ENCODE measurements at regions not wholly inside any gene's neighbourhood (a gene's known extent, or its start where the extent isn't known, plus 50 kb on each side); places are given as distances from the start of the nearest gene placed in this dataset.

DNA sequence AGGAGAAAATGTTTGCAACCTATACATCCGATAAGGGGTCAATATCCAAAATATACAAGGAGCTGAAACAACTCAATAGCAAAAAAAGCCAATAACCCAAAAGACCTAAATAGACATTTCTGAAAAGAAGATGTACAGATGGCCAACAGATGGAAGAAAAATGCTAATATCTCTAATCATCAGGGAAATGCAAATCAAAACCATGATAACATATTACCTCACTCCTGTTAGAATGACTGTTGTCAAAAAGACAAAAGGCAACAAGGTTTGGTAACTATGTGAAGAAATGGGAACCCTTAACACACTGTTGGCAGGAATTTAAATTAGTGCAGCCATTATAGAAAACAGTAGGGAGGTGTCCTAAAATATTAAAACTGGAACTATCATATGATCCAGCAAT is 74.7 kb downstream of the LEPR start:
- intact Hi-C loops (cut with DNase I; ENCODE audit: low total_unique reads): no loop called here
- WGBS, 2 donors: 72 to 82% methylated on average over 1 of the region's 1 CpG
- no peak overlapping the region for H3K4me3 ChIP-seq (ENCODE audit: low read depth, poor library complexity, severe bottlenecking)
- DNase-seq (ENCODE audit: low spot score in 2 of 2): no peak
- no peak for TF ChIP-seq POLR2A (IDR thresholded peaks at IDR 0.05)
- TF ChIP-seq, protein P1, sequence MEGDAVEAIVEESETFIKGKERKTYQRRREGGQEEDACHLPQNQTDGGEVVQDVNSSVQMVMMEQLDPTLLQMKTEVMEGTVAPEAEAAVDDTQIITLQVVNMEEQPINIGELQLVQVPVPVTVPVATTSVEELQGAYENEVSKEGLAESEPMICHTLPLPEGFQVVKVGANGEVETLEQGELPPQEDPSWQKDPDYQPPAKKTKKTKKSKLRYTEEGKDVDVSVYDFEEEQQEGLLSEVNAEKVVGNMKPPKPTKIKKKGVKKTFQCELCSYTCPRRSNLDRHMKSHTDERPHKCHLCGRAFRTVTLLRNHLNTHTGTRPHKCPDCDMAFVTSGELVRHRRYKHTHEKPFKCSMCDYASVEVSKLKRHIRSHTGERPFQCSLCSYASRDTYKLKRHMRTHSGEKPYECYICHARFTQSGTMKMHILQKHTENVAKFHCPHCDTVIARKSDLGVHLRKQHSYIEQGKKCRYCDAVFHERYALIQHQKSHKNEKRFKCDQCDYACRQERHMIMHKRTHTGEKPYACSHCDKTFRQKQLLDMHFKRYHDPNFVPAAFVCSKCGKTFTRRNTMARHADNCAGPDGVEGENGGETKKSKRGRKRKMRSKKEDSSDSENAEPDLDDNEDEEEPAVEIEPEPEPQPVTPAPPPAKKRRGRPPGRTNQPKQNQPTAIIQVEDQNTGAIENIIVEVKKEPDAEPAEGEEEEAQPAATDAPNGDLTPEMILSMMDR (IDR thresholded peaks at IDR 0.05): no peak

DNA sequence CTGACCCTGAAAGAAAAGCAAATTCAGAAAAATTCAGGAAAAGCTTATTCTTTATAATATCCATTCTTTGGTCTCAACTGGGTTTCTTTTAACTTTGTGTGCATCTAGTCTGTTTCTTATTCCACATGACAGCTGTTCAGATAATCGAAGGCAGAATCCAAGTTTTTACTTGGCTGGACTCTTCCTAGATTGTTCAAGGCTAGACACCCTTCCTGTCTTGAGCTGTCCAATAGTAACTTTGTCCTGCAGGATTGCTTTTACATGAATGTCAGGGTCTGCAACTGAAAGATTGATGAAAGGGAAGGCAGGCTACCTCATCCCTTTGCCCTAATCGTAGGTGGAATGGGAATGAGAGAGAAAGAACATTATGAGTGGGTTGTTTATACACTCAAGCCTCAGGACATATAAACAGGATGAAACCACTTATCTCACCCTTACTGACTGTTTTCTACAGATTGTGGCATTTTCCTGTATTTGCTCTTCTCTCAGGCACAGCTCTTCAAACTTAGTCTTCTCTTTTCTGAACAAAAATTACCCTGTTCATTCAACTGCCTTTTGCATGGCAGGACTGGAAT is 76.9 kb downstream of the LEPR start:
- no peak for DNase-seq (ENCODE audit: low spot score in 2 of 2)
- intact Hi-C loops (cut with DNase I; ENCODE audit: low total_unique reads): no loop called here
- 44 to 62% methylated on average over 2 of the region's 2 CpGs for WGBS, 2 donors
- H3K4me3 ChIP-seq (ENCODE audit: low read depth, poor library complexity, severe bottlenecking): no peak overlapping the region
- TF ChIP-seq POLR2A (IDR thresholded peaks at IDR 0.05): no peak
- TF ChIP-seq, protein P1 (IDR thresholded peaks at IDR 0.05): no peak

DNA sequence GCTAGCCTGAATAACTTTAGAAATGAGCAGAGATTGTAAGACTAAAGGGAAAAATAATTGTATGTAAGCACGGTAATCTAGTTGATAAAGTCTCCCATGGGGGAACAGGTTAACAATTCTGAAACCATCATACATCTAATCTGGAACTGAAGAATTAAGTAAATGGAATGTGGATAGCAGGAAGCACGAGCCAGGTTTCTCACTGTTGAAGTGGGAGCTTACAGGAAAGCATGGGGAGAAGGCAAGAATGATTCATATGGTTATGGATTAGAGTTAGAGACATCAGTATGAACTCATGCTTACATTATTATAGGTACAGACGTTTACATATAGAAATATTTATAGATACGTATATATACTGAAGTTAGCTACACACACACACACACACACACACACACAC is 83.0 kb downstream of the LEPR start:
- no peak for TF ChIP-seq POLR2A (IDR thresholded peaks at IDR 0.05)
- TF ChIP-seq, protein P1 (IDR thresholded peaks at IDR 0.05): no peak
- intact Hi-C loops (cut with DNase I; ENCODE audit: low total_unique reads): no loop called here
- no peak for DNase-seq (ENCODE audit: low spot score in 2 of 2)
- 69 to 73% methylated on average over 4 of the region's 4 CpGs for WGBS, 2 donors
- no peak overlapping the region for H3K4me3 ChIP-seq (ENCODE audit: low read depth, poor library complexity, severe bottlenecking)

DNA sequence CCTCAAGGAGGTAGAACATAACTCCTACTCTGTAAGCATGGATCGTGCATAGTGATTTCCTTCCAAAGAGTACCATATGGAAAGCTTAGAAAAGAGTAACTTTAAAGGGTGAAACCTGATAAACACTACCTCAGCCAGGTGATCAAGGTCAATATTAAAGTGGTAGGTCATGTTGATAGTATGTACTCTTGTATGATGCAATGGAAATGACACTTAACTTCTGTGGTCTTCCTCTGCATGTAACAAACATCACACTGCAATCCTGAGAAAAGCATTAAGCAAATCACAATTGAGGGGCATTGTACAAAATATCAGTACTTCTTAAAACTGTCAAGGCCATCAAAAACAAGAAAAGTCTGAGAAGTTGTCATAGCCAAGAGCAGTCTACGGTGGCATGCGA is 83.8 kb downstream of the LEPR start:
- intact Hi-C loops (cut with DNase I; ENCODE audit: low total_unique reads): no loop called here
- no peak for TF ChIP-seq POLR2A (IDR thresholded peaks at IDR 0.05)
- TF ChIP-seq, protein P1 (IDR thresholded peaks at IDR 0.05): no peak
- WGBS, 2 donors: 93 to 99% methylated on average over 3 of the region's 3 CpGs

DNA sequence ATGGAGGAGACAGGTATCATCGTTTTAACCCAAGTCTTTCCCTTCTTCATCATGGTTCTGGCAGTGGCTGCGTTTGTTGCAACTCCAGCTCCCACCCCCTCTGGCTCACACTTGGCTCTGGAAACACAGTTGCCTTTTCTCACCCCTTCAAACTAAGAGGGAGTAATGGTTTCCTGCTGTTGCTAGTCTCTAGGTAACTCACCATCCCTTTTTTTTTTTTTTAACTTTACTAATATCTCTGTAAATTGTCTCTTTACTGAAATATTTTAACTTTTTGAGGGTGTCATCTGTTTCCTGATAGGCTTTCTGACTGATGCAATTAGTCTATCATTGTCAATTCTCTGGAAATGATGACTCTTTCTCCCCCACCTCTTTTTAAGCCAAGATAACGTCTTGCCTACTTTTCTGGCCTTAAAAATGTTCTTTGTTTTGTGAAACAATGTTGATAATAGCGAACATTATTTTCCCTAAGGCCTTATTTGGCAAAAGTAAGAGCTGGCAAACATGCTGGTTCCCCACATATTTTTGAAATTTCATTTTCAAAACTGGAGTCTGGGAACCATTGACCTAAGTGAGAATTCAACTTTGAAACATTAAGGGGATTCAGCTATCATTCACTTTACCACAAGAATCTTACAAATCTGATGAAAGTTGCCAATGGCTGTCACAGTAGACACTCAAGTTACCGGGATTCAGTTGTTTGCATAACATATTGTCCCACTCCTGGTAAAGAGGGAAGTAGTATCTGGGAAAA is 85.3 kb downstream of the LEPR start:
- no peak overlapping the region for H3K4me3 ChIP-seq (ENCODE audit: low read depth, poor library complexity, severe bottlenecking)
- intact Hi-C loops (cut with DNase I; ENCODE audit: low total_unique reads): no loop called here
- no peak for DNase-seq (ENCODE audit: low spot score in 2 of 2)
- no peak for TF ChIP-seq POLR2A (IDR thresholded peaks at IDR 0.05)
- TF ChIP-seq, protein P1 (IDR thresholded peaks at IDR 0.05): no peak
- WGBS, 2 donors: 42 to 46% methylated on average over 5 of the region's 5 CpGs

More for the DNA sequence above, 83.8 kb downstream of the LEPR start:
- DNase-seq (ENCODE audit: low spot score in 2 of 2): no peak
- H3K4me3 ChIP-seq (ENCODE audit: low read depth, poor library complexity, severe bottlenecking): no peak overlapping the region

Data from lower leg skin (tissue), 4 donors.